GM23248 (cell line): ENCODE measurements at regions not wholly inside any gene's neighbourhood (a gene's known extent, or its start where the extent isn't known, plus 50 kb on each side); places are given as distances from the start of the nearest gene placed in this dataset.

Experiments used
- EZH2 ChIP-seq: fragments of 200-600 bp; sonication (generic); IDR thresholded peaks from 2 replicates; pipeline ENCODE4 v1.6.1; 2018; ENCODE audit warnings: antibody characterized with exemption, mild to moderate bottlenecking; ENCODE audit not compliant: insufficient read depth, poor library complexity, severe bottlenecking
- EZH2phosphoT487 ChIP-seq: fragments of 200-600 bp; sonication (generic); IDR thresholded peaks from 2 replicates; pipeline ENCODE4 v1.6.1; 2018; ENCODE audit warnings: antibody characterized with exemption, moderate library complexity, mild to moderate bottlenecking, low read depth; ENCODE audit not compliant: insufficient read depth

DNA sequence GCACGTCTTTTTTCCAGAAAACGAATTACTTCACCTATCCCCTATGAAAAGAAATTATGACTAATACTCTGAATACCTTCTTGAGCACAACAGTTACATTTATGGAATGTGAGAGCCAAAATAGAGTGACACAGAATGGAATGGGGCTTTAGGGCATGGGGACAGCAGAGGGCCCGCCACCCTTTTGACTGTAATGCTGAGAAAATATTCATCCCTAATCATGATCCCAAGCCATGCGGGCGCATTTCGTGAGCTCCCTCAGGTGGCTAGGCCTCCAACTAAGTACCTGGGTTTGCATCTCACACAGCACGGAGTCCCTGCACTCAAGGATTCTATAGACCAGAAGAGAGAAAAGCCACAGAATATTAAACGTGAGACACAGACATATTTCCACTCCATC, 212.6 kb downstream of the SOD2 start:
- no peak for TF ChIP-seq EZH2
- no peak for TF ChIP-seq EZH2phosphoT487
